Esophagus squamous epithelium (tissue), 4 donors: ENCODE measurements at regions not wholly inside any gene's neighbourhood (a gene's known extent, or its start where the extent isn't known, plus 50 kb on each side); places are given as distances from the start of the nearest gene placed in this dataset.

Experiments
- POLR2A ChIP-seq, 4 donors: fragments of 450-650 bp; IDR thresholded peaks; one replicate each; pipeline ENCODE4 v1.6.1; 2017; ENCODE audit warnings: antibody characterized with exemption in 4 of 4, mild to moderate bottlenecking in 4 of 4, moderate library complexity in 3 of 4
- TF ChIP-seq, protein P1 (sequence below), 6 experiments: fragments of 450-650 bp in 4 of 6; fragments of 200-600 bp in 2 of 6; sonication (generic) in 2 of 6; IDR thresholded peaks; one replicate each; pipeline ENCODE4 v1.5.1; 2016 to 2019; ENCODE audit warnings: antibody characterized with exemption in 6 of 6, mild to moderate bottlenecking in 4 of 6, moderate library complexity in 4 of 6

DNA sequence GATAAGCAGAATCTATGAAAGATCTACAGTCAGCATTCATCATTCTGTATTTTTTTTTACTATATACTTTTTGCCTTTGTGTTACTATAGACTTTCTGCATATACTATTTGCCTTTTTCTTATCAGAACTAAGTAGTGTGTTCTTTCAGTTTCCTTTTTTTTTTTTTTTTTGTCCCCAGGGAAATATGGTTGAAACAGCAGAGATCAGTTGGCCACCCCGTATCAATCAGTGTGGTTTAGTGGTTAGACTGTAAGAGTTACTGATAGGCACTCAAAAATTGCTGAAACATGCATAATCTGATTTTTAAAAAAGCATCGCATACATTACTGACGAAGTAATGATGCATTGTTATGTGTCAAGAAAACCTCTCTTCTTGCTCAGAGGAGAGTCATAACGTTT lies 990.8 kb upstream of the EDIL3 start:
- no peak for TF ChIP-seq POLR2A (IDR thresholded peaks at IDR 0.05)
- TF ChIP-seq, protein P1, sequence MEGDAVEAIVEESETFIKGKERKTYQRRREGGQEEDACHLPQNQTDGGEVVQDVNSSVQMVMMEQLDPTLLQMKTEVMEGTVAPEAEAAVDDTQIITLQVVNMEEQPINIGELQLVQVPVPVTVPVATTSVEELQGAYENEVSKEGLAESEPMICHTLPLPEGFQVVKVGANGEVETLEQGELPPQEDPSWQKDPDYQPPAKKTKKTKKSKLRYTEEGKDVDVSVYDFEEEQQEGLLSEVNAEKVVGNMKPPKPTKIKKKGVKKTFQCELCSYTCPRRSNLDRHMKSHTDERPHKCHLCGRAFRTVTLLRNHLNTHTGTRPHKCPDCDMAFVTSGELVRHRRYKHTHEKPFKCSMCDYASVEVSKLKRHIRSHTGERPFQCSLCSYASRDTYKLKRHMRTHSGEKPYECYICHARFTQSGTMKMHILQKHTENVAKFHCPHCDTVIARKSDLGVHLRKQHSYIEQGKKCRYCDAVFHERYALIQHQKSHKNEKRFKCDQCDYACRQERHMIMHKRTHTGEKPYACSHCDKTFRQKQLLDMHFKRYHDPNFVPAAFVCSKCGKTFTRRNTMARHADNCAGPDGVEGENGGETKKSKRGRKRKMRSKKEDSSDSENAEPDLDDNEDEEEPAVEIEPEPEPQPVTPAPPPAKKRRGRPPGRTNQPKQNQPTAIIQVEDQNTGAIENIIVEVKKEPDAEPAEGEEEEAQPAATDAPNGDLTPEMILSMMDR (IDR thresholded peaks at IDR 0.05) = no peak
